K562 (cell line): ENCODE measurements at regions not wholly inside any gene's neighbourhood (a gene's known extent, or its start where the extent isn't known, plus 50 kb on each side); places are given as distances from the start of the nearest gene placed in this dataset.

Experiments used
- ATAC-seq: fragments of 200-7000 bp; cut with Tn5 transposase; 3 replicates; pipeline ENCODE4 v1.9.1; 2020; ENCODE audit warnings: moderate library complexity
- BruUV-seq: library from RNA; stranded (reverse); fragments of 400-500 nt; replicated peaks from 2 replicates; lab custom pipeline; 2021; lab: Mats Ljungman, UMichigan
- CTCF ChIA-PET: fragments of 300-600 bp; formaldehyde crosslinking; extraction: SDS; loops from one replicate; lab custom pipeline; 2021; ENCODE audit warnings: low intra/inter-chr PET ratio; lab: Yijun Ruan, JAX
- POLR2A ChIA-PET: fragments of 300-600, 350-650 bp; sonication (Branson Sonifier 250); formaldehyde crosslinking; extraction: SDS; loops from one replicate; lab custom pipeline; 2021; ENCODE audit warnings: antibody characterized with exemption, inconsistent platforms; lab: Yijun Ruan, JAX
- DNase-seq, 4 experiments: peaks; one replicate each; pipeline versions ENCODE4 v3.0.0 to v3.0.0-alpha.2; 2011 to 2018; ENCODE audit warnings: low spot score in 3 of 4, mixed read lengths in 3 of 4; ENCODE audit errors: extremely low read depth in 1 of 4
- FAIRE-seq: peaks from 2 replicates; lab custom pipeline; 2011; peaks lifted over from hg19 to GRCh38; lab: Jason Lieb, UNC
- H2AFZ ChIP-seq: 2 replicates; pipeline ENCODE4 v1.6.0; 2011; ENCODE audit warnings: low read depth, low read length, control low read depth, inconsistent platforms
- H3K27ac ChIP-seq: fragments of 200-600 bp; 3 replicates; pipeline ENCODE4 v1.8.0; 2011; ENCODE audit warnings: low read depth, mild to moderate bottlenecking, control low read depth, inconsistent platforms, low read length, moderate library complexity, mixed read lengths; ENCODE audit errors: extremely low read depth
- H3K27me3 ChIP-seq, 2 experiments: fragments of 300-600 bp in 1 of 2; 2 replicates in 1 of 2; 3 replicates in 1 of 2; pipeline versions ENCODE4 v1.6.0 to v1.8.0; 2011; ENCODE audit warnings: inconsistent platforms in 2 of 2, low read length in 2 of 2, mild to moderate bottlenecking in 1 of 2, mixed read lengths in 1 of 2, moderate library complexity in 1 of 2; ENCODE audit not compliant: control insufficient read depth in 2 of 2, insufficient read depth in 2 of 2
- H3K36me3 ChIP-seq: fragments of 300-600 bp; 3 replicates; pipeline ENCODE4 v1.8.0; 2011; ENCODE audit warnings: mild to moderate bottlenecking, low read length, inconsistent platforms; ENCODE audit not compliant: control insufficient read depth, insufficient read depth
- H3K4me1 ChIP-seq, 2 experiments: fragments of 200-600 bp in 1 of 2; replicated peaks in 1 of 2; 2 replicates in 1 of 2; 3 replicates in 1 of 2; pipeline versions ENCODE4 v1.5.1 to v1.8.0; 2011; ENCODE audit warnings: inconsistent platforms in 2 of 2, low read length in 2 of 2, mild to moderate bottlenecking in 1 of 2, mixed read lengths in 1 of 2, moderate library complexity in 1 of 2; ENCODE audit not compliant: control insufficient read depth in 2 of 2, insufficient read depth in 2 of 2
- H3K4me2 ChIP-seq: 2 replicates; pipeline ENCODE4 v1.6.1; 2011; ENCODE audit warnings: low read length, control low read depth, inconsistent platforms, mixed read lengths; ENCODE audit not compliant: insufficient read depth
- H3K4me3 ChIP-seq: fragments of 200-600 bp; sonication (generic), shearing (Covaris generic); 2 replicates; pipeline ENCODE4 v1.5.1; 2016; ENCODE audit warnings: control low read depth, inconsistent platforms
- H3K79me2 ChIP-seq: fragments of 200-600 bp; 3 replicates; pipeline ENCODE4 v1.8.0; 2011; ENCODE audit warnings: low read length, inconsistent platforms; ENCODE audit not compliant: control insufficient read depth, insufficient read depth
- H3K9ac ChIP-seq, 2 experiments: 2 replicates each; pipeline versions ENCODE4 v1.6.0 to v1.6.1; 2011; ENCODE audit warnings: low read depth in 2 of 2, low read length in 2 of 2, control low read depth in 1 of 2, inconsistent platforms in 1 of 2, mild to moderate bottlenecking in 1 of 2, mixed read lengths in 1 of 2; ENCODE audit not compliant: insufficient read depth in 1 of 2
- H3K9me1 ChIP-seq: one replicate; pipeline ENCODE4 v1.6.0; 2011; ENCODE audit warnings: inconsistent platforms, mild to moderate bottlenecking, low read length, moderate library complexity; ENCODE audit not compliant: control insufficient read depth, insufficient read depth
- H3K9me3 ChIP-seq: replicated peaks from 2 replicates; pipeline ENCODE4 v1.5.1; 2011; ENCODE audit warnings: low read depth, low read length, inconsistent platforms; ENCODE audit not compliant: control insufficient read depth, insufficient read depth
- H4K20me1 ChIP-seq: replicated peaks from 2 replicates; pipeline ENCODE4 v1.6.1; 2011; ENCODE audit warnings: low read length, inconsistent platforms, mixed read lengths; ENCODE audit not compliant: control insufficient read depth, insufficient read depth
- BRF1 ChIP-seq: IDR thresholded peaks from 3 replicates; pipeline ENCODE4 v1.6.1; 2011; ENCODE audit warnings: borderline replicate concordance, mild to moderate bottlenecking; ENCODE audit not compliant: insufficient read length; ENCODE audit errors: extremely low read depth
- CHD1 ChIP-seq: fragments of 200-600 bp; sonication (generic); IDR thresholded peaks from one replicate; pipeline ENCODE4 v1.6.1; 2012; ENCODE audit warnings: mild to moderate bottlenecking, moderate library complexity, low read length, inconsistent platforms
- GABPB2 ChIP-seq: fragments of 250-450 bp; sonication (Bioruptor Pico); conservative IDR thresholded peaks from 2 replicates; pipeline ENCODE4 v1.5.1; 2021; ENCODE audit warnings: mild to moderate bottlenecking
- GATAD2A ChIP-seq: fragments of 450-650 bp; IDR thresholded peaks from 2 replicates; pipeline ENCODE4 v1.6.1; 2017
- GTF2A2 ChIP-seq: IDR thresholded peaks from 2 replicates; pipeline ENCODE4 v1.6.1; 2016; ENCODE audit warnings: mild to moderate bottlenecking, missing genetic modification characterization, missing compliant biosample characterization
- GTF2E2 ChIP-seq: fragments of 200-800 bp; sonication (Bioruptor generic); IDR thresholded peaks from 2 replicates; pipeline ENCODE4 v1.6.1; 2016; ENCODE audit warnings: missing genetic modification characterization, missing compliant biosample characterization
- JUNB ChIP-seq: fragments of 450-650 bp; formaldehyde crosslinking; conservative IDR thresholded peaks from 2 replicates; pipeline ENCODE4 v1.4.0; 2020; ENCODE audit warnings: mild to moderate bottlenecking
- NUFIP1 ChIP-seq: fragments of 450-650 bp; IDR thresholded peaks from 2 replicates; pipeline ENCODE4 v1.6.1; 2018; ENCODE audit not compliant: partially characterized antibody
- POLR2AphosphoS5 ChIP-seq: IDR thresholded peaks from 2 replicates; pipeline ENCODE4 v1.6.1; 2011; ENCODE audit warnings: mild to moderate bottlenecking, low read depth, low read length, moderate library complexity; ENCODE audit not compliant: control insufficient read depth, insufficient read depth
- RBM34 ChIP-seq: fragments of 200-400 bp; formaldehyde crosslinking; IDR thresholded peaks from 2 replicates; pipeline ENCODE4 v1.6.1; 2018; ENCODE audit warnings: low read length, borderline replicate concordance; ENCODE audit not compliant: insufficient read depth
- SMARCA4 ChIP-seq: fragments of 450-650 bp; IDR thresholded peaks from 2 replicates; pipeline ENCODE4 v1.6.1; 2016
- SMARCA5 ChIP-seq: fragments of 450-650 bp; IDR thresholded peaks from 2 replicates; pipeline ENCODE4 v1.6.1; 2016
- ZKSCAN3 ChIP-seq: fragments of 250-450 bp; sonication (Bioruptor Pico); IDR thresholded peaks from 2 replicates; pipeline ENCODE4 v1.4.0; 2020
- ZNF12 ChIP-seq: sonication (generic); formaldehyde crosslinking; IDR thresholded peaks from 2 replicates; pipeline ENCODE4 v1.4.0; 2020; ENCODE audit warnings: mild to moderate bottlenecking, missing genetic modification reagents
- ZNF239 ChIP-seq: fragments of 250-450 bp; sonication (Bioruptor Pico); IDR thresholded peaks from 2 replicates; pipeline ENCODE4 v1.4.0; 2020; ENCODE audit warnings: mild to moderate bottlenecking
- ZNF41 ChIP-seq: fragments of 250-450 bp; sonication (Bioruptor Pico); conservative IDR thresholded peaks from 2 replicates; pipeline ENCODE4 v1.4.0; 2020; ENCODE audit warnings: mild to moderate bottlenecking
- WGBS: fragments of 100-300 bp; shearing (Covaris generic); methylation state at CpG from one replicate; pipeline ENCODE4 v1.1.6; 2016; ENCODE audit warnings: low coverage, mixed read lengths; ENCODE audit not compliant: insufficient coverage; ENCODE audit errors: missing lambda C conversion rate; 5-methylcytosine and 5-hydroxymethylcytosine counted together
- in situ Hi-C: fragments of 300-500 bp; cut with MboI; formaldehyde crosslinking; loops from 4 replicates; pipeline ENCODE4 v1.15.0; 2018; ENCODE audit warnings: inconsistent platforms, mixed read lengths
- intact Hi-C: fragments of 100-400 bp; cut with micrococcal nuclease; formaldehyde crosslinking; loops from 2 replicates; pipeline ENCODE4 v1.14.2; 2022
- TF ChIP-seq, protein P1 (sequence below): fragments of 450-650 bp; IDR thresholded peaks from 2 replicates; pipeline ENCODE4 v1.6.1; 2016
- TF ChIP-seq, protein P2 (sequence below): fragments of 450-650 bp; IDR thresholded peaks from 2 replicates; pipeline ENCODE4 v1.6.1; 2016; ENCODE audit warnings: antibody characterized with exemption
- TF ChIP-seq, protein P3 (sequence below): fragments of 200-800 bp; sonication (Bioruptor generic); IDR thresholded peaks from 2 replicates; pipeline ENCODE4 v1.6.1; 2017; ENCODE audit warnings: missing genetic modification characterization, missing compliant biosample characterization

DNA sequence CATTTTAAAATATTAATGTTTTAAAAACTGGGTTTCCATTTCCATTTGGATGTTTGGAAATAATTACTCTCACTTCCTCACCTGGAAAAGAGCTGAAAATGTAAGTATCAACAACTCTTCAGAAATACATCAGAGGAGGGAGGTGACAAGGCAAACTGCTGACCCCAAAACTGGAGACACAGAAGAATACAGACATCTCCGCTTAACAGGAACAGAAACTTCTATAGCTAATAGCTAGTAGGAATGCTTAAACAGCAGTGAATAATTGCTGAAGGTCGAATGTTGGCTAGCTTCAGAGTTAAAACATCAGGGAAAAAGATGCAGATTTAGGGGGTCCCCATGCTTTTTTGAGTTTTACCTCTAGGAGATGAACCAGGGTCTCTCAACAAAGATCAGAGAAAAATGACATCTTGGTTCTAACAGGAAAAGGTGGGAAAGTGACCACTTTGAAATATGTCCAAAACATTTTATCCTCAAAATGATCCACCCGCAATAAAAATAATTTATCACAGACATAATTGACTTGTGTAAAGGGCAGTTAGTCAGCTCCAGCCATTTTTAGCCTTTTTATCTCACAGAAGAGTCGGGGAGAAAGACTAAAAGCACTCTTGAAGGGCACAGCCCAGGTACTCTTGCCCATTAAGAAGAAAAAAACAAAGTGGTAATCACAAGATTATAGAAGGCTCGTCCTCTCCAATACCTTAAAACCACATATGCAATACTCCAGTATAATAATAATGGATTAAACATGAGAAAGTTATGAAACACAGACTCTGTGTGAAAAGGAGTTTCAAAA lies 1474.9 kb downstream of the EFNA5 start:
- 2% methylated on average over 5 of the region's 5 CpGs for WGBS
- Histone ChIP-seq H3K4me3 (no peak overlapping the region), H3K9me3 (peaks cover 2% of the 10 kb centered on the region; the same call in 1 of the 2 replicates), H2AFZ (no peak overlapping the region), H3K9ac (no peak overlapping the region), H3K9me1 (no peaks in the 10 kb centered on the region), H3K27ac (no peak overlapping the region), H4K20me1 (no peaks in the 10 kb centered on the region), H3K79me2 (no peaks in the 10 kb centered on the region), H3K36me3 (no peaks in the 10 kb centered on the region), H3K4me2 (no peak overlapping the region), H3K27me3 (no peaks in the 10 kb centered on the region), H3K4me1 (no peaks in the 10 kb centered on the region)
- POLR2A ChIA-PET: no interaction called here
- FAIRE-seq: no peak
- no peak for TF ChIP-seq GATAD2A
- no peak for TF ChIP-seq ZKSCAN3 (CRISPR knock-in tag)
- no peak for TF ChIP-seq ZNF12 (CRISPR knock-in tag)
- no peak for TF ChIP-seq RBM34
- TF ChIP-seq GTF2E2 (tag): no peak
- TF ChIP-seq SMARCA4: no peak
- TF ChIP-seq BRF1: no peak
- TF ChIP-seq ZNF41: no peak
- TF ChIP-seq POLR2AphosphoS5: no peak
- no peak for TF ChIP-seq JUNB (CRISPR knock-in tag)
- TF ChIP-seq CHD1: no peak
- TF ChIP-seq, protein P1, sequence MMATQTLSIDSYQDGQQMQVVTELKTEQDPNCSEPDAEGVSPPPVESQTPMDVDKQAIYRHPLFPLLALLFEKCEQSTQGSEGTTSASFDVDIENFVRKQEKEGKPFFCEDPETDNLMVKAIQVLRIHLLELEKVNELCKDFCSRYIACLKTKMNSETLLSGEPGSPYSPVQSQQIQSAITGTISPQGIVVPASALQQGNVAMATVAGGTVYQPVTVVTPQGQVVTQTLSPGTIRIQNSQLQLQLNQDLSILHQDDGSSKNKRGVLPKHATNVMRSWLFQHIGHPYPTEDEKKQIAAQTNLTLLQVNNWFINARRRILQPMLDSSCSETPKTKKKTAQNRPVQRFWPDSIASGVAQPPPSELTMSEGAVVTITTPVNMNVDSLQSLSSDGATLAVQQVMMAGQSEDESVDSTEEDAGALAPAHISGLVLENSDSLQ: no peak
- no peak for TF ChIP-seq GABPB2 (CRISPR knock-in tag)
- no peak for TF ChIP-seq SMARCA5
- TF ChIP-seq, protein P2, sequence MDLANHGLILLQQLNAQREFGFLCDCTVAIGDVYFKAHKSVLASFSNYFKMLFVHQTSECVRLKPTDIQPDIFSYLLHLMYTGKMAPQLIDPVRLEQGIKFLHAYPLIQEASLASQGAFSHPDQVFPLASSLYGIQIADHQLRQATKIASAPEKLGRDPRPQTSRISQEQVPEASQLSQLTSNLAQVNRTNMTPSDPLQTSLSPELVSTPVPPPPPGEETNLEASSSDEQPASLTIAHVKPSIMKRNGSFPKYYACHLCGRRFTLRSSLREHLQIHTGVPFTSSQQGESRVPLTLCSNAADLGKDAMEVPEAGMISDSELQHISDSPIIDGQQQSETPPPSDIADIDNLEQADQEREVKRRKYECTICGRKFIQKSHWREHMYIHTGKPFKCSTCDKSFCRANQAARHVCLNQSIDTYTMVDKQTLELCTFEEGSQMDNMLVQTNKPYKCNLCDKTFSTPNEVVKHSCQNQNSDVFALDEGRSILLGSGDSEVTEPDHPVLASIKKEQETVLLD: no peak
- no peak for TF ChIP-seq GTF2A2 (tag)
- no peak for TF ChIP-seq NUFIP1
- TF ChIP-seq ZNF239 (CRISPR knock-in tag): no peak
- TF ChIP-seq, protein P3, sequence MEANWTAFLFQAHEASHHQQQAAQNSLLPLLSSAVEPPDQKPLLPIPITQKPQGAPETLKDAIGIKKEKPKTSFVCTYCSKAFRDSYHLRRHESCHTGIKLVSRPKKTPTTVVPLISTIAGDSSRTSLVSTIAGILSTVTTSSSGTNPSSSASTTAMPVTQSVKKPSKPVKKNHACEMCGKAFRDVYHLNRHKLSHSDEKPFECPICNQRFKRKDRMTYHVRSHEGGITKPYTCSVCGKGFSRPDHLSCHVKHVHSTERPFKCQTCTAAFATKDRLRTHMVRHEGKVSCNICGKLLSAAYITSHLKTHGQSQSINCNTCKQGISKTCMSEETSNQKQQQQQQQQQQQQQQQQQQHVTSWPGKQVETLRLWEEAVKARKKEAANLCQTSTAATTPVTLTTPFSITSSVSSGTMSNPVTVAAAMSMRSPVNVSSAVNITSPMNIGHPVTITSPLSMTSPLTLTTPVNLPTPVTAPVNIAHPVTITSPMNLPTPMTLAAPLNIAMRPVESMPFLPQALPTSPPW: no peak
- in situ Hi-C loops: no loop called here
- intact Hi-C loops: no loop called here
- no TSS peak for BruUV-seq
- no peak for DNase-seq
- CTCF ChIA-PET: no interaction called here
- ATAC-seq: no peak
